ENCODE measurements at regions not wholly inside any gene's neighbourhood (a gene's known extent, or its start where the extent isn't known, plus 50 kb on each side); places are given as distances from the start of the nearest gene placed in this dataset.

DNA sequence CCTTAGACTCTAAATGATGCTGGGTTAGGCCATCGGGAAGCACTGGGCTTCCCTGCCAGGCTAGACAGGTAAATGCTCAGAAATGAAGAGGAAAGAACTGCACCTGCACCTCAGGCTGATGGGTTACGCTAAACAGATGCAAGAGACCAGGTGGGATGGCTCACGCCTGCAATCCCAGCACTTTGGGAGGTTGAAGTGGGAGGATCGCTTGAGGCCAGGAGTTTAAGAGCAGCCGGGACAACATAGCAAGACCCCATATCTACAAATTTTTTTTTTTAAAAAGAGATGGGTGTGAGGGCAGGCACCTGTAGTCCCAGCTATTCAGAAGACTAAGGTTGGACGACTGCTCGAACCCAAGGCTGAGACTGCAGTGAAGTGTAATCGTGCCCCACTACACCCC is 634.7 kb downstream of the UQCRFS1 start:
- TF ChIP-seq CTCF (IDR thresholded peaks at IDR 0.05) = no peak
- no peak for TF ChIP-seq EP300 (IDR thresholded peaks at IDR 0.05)
- TF ChIP-seq POLR2A (IDR thresholded peaks at IDR 0.05) = no peak

Measured in sigmoid colon (tissue), 4 donors.